OCI-M1 (cell line): ENCODE measurements at regions not wholly inside any gene's neighbourhood (a gene's known extent, or its start where the extent isn't known, plus 50 kb on each side); places are given as distances from the start of the nearest gene placed in this dataset.

Experiments
- DNase-seq: peaks from one replicate; lab custom pipeline; 2025; lab: John Stamatoyannopoulos, UW

DNA sequence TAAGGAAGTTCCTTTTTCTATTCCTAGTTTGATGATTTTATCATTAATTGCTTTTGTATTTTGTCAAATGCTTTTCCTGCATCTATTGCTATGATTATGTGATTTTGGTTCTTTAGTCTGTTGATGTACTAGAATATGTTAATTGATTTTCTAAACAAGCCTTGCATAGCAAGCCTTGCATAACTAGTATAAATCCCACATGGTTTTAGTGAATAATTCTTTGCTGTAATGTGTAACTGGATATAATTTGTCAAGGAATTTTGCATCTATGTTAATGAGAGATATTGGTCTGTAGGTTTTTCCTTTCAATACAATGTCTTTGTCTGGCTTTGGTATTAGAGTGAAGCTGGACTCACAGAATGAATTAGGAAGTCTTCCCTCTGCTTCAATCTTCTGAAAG is 460.2 kb downstream of the LTN1 start:
- DNase-seq, result no peak

DNA sequence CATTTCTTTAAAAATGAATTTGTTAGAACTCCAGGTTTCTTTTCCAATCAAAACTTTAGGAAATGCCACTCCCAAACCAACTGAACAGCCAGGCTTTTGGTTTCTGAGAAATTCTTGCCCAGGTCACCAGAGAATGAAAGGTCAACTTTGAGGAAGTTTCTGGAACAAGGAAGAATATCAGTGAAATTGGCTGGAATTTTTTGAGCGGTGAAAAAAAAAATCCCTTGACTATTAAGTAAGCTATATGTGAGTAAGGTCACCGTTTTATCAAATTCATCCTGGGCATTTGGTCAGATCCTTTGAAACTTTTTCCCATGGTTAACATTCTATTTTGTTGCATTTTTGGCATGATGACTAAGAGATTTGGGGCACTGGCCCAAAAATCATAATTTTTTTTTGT is 469.3 kb downstream of the LTN1 start:
- no peak for DNase-seq

DNA sequence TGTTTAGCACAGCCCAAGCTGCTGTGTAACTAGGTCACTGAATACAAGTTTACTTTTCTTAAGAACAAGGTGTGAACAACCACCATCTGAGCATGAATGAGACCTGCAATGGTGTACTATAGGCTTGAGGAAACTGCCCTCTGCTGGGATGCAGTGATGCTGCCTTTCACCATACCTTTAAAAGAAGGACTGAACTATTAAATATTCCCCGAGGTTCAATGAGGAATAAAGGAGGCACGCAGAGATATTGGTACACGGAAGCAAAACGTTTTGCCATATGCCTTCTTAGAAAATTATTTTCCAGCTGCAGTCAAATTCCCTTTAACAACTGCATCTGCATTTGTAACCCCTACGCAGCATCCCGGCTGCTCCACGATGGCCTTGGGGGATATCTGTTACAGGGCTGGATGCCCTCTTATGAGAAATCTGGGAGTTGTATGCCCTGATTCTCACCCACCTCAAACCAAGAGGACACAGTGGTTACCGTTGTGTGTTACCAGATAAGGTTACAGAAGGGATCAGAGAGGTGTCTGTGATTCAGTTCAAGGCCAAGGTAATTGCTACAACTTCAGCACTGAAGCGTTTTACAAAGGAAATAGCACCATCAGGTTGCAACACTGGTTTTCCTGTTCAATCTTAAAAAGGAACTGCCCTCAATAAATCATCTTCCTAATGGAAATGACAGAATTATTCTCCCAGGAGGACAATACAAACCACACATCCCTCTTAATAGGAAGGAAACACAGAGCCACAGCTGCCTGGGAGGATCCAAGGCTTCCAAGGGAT is 470.5 kb downstream of the LTN1 start:
- DNase-seq, result peak; percentile 53

DNA sequence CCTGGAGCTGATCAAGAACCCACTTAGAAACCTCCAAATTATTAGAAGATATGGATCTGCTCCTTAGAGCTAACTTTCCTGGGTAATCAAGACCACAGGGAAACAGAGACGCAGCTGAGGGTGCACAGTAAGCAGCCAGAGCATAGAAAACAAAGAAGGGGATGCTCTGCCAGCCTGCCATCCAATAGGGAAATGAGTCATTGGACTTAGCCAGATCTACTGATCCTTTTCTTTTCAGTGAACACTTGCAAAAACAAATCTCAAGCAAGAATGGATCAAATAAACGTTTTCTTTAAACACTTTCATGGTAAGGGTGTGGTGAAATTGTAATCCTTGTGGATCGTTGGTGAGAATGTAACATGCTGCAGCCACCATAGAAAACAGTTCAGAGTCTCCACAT is 474.0 kb downstream of the LTN1 start:
- DNase-seq, result no peak

DNA sequence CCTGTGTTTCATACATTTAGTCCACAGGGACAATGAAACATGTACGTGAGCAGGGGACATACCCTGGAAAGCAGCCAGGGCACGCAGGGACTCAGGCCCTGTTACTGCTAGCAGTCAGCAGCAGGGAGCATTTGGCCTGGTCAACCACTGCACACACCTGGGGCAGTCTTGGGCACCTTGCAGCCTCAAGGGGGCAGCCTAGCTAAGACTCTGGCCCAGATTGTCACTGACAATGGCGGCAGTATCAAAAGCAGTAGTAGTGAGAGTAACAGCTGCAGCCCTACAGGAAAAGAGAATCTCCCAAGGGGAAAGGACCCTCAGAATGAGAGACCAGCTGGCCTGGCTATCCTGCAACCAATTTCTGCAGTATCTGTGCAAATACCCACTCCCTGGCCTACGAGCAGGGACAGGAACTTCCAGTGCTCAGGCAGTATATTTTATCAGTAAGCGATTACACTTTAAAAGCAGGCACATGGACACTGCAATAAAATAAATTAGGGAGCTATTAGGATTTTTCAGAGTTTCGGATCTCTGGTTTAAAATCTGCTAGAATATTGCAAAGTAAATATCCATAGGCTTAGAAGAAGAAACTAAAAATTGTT is 475.6 kb downstream of the LTN1 start:
- DNase-seq, result peak; percentile 83

DNA sequence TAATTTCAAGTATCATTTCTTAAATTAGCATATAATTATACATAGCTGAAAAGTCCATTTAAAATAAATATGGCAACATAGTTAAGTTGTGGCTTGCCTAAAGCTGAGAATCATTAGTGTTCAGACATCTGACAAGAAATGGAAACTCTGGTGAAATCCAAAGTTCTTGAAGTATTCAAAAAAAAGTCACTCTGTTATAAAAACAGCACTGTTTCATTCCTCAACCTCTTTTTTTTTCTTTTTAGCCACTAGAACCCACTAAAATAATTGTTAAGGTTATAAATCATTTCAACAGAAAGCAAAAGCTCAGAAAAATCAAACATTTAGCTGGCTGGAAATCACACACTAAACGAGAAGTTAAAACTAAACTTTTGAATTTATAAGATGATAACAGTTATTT is 476.7 kb downstream of the LTN1 start:
- DNase-seq, result no peak

DNA sequence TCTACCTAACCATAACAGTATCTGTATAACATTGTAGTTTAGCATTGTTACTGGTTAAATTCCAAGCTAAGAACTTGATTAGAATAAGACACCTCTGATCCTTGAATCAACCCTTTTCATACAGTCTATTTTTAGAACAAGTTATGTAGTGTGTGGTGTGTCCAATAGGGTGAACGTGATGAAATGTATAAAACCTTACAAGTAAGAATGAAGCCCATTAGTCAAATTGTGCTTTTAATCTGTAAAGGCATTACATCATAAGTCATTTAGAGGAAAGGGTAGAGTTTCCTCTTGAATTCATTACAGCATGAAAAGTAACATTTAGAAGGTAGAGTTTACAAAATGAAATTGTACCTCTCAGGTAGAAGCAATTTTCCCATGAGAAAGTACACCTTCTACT is 479.2 kb downstream of the LTN1 start:
- DNase-seq, result peak; percentile 6

DNA sequence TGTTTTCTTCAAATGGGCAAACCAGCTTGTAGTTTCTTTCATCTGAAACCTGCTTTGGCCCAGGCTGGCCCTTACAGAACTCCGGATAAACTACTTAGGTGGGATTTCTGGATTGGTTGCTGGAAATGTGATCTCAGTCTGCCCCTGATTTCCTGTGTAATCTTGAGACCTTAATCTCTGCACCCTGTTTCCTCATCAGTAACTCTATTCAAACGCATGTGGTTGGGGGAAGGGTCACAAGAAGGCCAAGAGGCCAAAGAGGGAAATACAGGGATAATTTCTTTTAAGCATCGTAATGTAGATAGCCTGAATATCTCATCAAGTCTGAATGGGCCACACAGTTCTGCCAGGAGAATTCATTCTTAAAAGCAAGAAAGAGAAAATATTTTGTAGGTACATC is 483.6 kb downstream of the LTN1 start:
- DNase-seq, result peak; percentile 29

DNA sequence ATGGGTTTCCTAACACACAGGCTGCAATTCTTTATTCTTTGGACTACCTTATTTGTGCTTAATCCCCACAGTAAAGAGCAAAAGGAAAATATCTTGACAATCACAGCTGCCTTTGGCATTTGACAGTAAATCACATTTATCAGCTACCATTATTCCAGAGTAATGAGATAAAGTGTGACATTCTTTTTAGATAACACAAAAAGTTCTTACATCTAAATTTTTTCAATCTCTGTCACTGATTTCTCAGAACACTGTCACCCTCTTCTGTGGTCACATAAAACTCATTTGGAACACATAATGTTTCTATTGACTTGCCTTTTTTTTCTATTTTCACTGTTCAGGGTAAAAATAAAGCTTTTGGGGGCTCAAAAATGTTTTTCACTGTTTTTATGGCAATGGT is 484.6 kb downstream of the LTN1 start:
- DNase-seq, result no peak

DNA sequence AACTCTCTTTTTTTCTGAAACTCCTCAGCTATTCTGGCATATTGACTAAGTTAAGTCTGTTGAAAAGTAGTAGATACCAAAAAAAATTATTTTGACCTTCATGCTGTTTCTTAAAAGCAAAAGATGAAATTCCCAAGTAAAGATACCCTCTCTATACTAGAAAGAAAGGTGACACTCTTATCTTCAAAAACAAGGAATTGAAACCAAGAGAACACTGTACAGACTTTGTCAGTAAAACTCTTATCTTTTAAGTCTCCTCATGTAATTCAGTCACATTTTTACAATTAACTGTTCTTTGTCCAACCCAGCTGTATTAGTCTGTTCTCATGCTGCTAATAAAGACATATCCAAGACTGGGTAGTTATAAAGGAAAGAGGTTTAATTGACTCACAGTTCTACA is 496.2 kb downstream of the LTN1 start:
- peak; percentile 21 for DNase-seq

DNA sequence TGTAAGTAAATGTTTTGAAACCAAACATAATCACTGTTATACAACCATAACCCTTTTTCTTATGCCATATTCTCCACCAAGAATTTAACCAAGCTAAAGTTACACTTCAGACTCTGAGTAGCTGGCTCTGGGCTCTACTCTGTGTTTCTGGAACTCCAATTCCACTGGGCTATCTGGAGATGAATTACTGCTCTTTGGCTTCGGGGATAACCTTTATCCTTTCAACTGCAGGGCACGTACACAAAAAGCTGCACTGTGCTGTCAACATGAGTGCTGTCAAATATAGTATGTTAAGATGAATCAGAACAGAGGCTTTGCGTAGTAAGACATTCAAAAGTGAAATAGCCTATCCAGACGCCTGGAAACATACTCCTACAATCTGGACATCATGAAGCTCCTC is 500.6 kb downstream of the LTN1 start:
- DNase-seq, result no peak

DNA sequence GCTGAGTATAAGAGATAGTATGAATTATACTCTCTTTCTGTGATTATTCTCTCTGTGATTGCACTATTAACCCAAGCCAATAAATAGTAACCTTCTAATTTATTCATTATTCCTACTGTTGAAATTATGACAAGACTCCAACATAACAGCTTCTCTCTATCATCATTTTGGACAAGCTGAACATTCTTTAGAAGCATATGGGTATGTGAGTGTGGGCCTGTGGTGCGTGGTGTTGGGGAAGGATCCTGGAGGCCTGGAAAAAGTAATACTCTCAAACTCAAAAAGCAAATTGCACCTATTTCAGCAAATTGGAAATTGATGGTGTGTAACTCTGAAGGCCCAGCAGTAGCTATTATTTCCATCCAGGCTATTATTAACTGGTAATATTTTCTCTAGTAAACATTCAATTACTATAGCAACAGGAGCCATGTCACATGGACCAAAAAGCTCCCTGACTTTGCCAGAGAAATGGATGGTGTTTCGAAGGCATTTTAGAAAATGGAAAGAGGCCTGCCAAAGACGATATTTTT is 502.8 kb downstream of the LTN1 start:
- DNase-seq, result no peak

DNA sequence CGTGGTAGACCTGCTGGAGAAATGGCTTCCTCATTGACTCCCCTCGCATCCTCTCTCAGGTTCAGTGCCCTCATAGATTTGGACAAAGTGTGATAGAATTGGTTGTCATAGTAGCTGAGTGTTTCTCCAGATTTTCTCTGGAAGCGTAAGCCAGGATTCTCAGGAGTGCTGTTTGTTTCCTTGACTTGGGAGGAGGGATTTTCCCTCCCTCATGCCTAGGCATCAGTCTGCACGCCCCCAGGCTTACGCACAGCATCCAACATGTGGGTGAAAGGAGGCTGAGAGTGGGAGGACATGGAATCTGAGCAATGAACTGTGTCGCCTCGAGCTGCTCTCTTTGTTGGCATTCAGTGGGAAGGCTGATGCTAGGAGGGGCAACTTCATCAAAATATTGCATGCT is 503.5 kb downstream of the LTN1 start:
- no peak for DNase-seq

DNA sequence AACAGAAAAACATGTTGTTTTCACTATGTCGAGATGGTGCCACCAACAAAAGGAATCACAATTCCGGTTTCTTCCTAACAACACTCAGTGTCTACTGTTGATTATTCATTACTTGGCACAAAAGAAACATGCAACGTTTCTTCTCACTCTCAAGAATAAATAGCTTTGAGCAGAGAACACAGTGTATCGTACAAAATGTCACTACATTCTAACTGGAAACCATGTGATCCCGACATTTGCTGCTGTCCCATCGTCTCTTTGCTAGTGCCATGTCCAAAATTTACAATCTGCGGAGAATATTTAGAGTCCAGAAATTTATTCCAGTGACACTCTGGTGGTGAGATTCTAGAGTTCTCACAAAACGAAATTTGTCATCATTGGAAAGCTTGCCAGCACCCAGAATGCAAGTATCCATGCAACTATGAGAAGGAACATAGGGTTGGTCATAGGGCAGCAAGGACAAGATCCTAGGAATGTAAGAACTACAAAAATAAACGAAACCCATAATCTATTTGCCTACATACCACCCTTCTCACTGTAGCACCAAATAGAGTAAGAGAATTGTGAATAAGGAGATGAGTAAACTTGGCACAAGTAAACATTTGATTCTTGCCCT is 505.1 kb downstream of the LTN1 start:
- no peak for DNase-seq

DNA sequence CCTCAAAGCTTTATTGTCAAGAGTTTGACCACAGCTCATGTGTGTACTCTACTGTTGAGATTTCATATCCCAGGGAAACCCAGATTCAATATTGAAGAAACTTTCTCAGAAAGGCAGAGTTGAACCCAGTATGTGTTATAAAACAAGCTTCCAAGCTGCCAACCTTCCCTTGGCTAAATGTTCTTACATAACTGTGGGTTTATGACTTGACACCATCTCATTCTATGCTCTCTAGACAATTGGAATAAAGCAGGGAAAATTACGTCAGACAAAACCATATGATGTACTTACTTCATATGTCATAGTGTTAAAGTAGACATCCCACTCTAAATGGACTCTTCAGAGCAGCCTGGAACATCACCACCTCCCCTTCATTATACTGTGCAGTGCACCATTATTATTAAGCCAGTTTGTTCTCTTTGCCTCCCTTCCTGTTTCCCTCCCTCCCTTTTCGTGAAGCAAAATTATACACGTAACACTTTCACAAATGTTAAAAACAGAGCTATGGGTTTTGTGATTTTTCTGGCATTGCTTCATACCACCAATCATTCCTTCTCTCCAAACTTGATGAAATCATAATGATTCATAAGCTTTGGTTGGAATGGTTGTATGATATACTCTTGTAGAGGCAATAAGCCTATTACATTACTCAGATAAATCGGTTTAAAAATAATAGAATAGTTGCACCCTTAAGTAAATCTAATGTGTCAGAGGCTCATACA is 507.2 kb downstream of the LTN1 start:
- no peak for DNase-seq

DNA sequence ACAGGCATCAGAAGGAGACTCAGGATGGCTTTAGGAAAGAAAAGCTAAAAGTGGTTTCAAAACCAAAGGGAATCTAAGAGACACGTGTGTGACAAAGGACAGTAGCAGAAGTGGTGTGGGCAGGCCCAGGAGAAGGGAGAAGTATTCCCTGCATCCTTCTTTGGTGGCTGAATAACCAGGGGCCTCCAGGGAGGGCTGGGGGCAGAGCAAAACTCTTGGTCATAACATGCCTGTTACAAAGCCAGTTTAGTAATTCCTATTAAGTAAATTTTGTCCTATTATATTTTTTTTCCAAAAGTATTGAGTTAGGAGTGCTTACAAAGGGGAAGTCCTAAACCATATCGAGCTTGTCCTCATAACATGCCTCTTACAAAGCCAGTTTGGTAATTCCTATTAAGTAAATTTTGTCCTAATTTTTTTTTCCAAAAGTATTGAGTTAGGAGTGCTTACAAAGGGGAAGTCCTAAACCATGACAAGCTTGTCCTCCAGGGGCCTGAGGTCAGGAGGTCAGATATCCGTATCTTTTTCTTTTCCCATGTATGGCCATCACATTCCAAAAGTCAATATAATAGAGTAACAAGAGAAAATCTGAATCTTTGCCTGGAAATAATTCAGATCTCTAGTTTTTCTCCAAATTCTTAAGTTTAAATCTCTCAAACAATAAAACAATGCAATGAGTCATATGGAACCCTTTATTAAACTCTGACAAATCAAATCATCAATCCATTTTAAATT is 509.2 kb downstream of the LTN1 start:
- DNase-seq, result no peak

DNA sequence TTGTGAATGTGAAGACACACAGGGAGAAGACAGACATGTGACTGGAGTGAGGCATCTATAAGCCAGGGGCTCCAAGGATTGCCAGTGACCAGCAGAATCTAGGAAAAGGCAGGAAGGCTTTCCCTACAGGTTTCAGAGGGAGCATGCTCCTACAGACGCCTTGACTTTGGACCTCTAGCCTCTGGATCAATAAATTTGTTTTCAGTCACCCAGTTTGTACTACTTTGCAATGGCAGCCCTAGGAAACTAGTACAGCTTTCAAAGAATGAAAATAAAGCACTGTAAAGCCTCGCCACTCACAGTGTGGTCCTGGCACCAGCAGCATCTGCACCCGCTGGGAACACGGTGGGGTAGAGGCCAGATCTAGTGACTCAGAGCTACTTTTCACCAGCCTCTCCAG is 510.0 kb downstream of the LTN1 start:
- DNase-seq, result no peak

DNA sequence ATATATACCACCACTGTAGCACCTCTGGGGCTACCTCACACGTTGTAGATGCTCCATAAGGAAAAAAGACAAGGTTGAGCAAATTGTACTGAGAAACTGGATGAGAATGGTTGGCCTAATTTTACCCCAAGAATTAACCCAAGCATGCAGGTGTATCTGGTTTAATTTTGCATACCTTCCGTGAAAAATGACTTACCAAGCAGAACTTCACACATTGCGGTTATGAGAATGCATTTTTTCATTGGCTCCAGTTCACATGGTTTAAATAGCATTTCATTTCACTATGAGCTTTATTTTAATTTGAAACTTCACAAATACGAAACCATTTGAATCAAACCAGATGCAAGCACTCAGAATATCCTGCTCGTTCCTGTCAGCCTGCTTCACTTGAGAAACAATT is 512.2 kb downstream of the LTN1 start:
- no peak for DNase-seq

DNA sequence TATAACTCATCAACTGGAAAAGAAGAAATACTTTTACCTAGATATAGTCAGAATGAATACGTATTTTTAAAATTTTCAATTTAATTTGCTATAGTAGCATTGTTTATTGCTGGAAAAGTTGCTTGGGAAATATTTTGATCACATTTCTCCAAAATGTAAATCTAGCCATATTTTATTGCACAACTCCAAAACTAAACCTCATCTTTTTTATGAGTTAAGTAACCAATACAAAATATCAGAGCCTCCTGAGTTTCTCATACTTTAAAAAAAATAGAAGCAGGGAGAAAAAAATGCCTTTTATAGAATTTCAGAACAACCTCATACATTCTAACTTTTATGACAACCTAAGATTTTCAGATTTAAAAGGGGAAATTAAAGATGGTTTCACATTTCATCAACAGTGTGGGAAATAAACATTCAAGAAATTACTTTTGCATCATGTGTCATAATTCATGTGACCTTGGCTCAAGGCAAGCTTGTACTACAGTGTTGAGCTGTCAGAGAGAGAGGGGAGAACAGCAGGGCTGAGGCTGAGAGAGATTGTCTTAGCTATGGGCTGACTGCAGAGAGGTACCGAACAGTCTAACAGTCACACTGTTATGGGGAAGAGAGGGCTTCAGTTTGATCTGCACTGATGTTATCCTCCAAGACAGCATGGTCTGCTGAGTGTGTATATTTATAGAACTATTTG is 519.0 kb downstream of the LTN1 start:
- peak; percentile 47 for DNase-seq

DNA sequence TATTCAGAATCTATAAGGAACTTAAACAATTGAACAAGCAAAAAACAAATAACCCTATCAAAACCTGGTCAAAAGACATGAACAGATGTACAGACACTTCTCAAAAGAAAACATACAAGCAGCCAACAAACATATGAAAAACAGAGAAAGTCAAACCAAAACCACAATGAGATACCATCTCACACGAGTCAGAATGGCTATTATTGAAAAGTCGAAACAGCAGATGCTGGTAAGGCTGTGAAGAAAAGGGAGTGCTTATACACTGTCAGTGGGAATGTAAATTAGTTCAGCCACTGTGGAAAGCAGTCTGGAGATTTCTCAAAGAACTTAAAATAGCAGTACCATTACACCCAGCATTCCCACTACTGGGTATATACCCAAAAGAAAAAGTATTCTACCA is 520.1 kb downstream of the LTN1 start:
- DNase-seq, result peak; percentile 42

DNA sequence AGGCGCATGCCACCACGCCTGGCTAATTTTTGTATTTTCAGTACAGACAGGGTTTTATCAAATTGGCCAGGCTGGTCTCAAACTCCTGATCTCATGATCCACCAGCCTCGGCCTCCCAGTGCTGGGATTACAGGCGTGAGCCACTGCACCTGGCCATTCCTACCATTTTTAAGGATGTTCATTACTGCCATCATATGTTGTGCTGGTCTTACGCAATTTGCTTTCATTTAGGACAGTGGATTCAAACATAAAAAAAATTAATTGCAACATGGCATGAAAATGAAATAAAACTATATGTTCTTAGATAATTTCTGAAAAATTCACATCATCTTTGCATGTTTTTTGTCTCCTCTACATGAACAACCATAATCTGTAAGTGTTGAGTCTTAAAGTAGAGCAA is 527.7 kb downstream of the LTN1 start:
- DNase-seq, result no peak
